Thyroid gland (tissue), 4 donors: ENCODE measurements at regions not wholly inside any gene's neighbourhood (a gene's known extent, or its start where the extent isn't known, plus 50 kb on each side); places are given as distances from the start of the nearest gene placed in this dataset.

Source experiments
- DNase-seq, 2 donors: peaks; one replicate each; pipeline ENCODE4 v3.0.0-alpha.2; 2019
- H3K27ac ChIP-seq, 3 donors: fragments of 200-600 bp; sonication (generic); 1 replicate in 2 of 3; 2 replicates in 1 of 3; pipeline ENCODE4 v1.5.1; 2016 to 2019; ENCODE audit warnings: mild to moderate bottlenecking in 1 of 3, moderate library complexity in 1 of 3
- H3K27me3 ChIP-seq: fragments of 200-600 bp; sonication (generic); one replicate; pipeline ENCODE4 v1.5.1; 2019
- H3K36me3 ChIP-seq, 2 donors: fragments of 200-600 bp; sonication (generic); one replicate each; pipeline ENCODE4 v1.5.1; 2016 to 2019
- H3K4me1 ChIP-seq, 2 donors: fragments of 200-600 bp; sonication (generic); one replicate each; pipeline ENCODE4 v1.5.1; 2017 to 2019
- H3K4me3 ChIP-seq, 3 donors: fragments of 200-600 bp; sonication (generic); replicated peaks in 1 of 3; 1 replicate in 2 of 3; 2 replicates in 1 of 3; pipeline ENCODE4 v1.5.1; 2016; ENCODE audit warnings: mild to moderate bottlenecking in 1 of 3
- H3K9me3 ChIP-seq: fragments of 200-600 bp; sonication (generic); one replicate; pipeline ENCODE4 v1.5.1; 2017
- CTCF ChIP-seq, 6 experiments: fragments of 200-600 bp in 3 of 6; fragments of 450-650 bp in 3 of 6; sonication (generic) in 3 of 6; IDR thresholded peaks; one replicate each; pipeline ENCODE4 v1.5.1; 2016 to 2019; ENCODE audit warnings: antibody characterized with exemption in 6 of 6, mild to moderate bottlenecking in 2 of 6, inconsistent platforms in 1 of 6, moderate library complexity in 1 of 6
- POLR2A ChIP-seq, 2 donors: fragments of 450-650 bp; IDR thresholded peaks; one replicate each; pipeline ENCODE4 v1.6.1; 2017; ENCODE audit warnings: antibody characterized with exemption in 2 of 2, mild to moderate bottlenecking in 2 of 2, moderate library complexity in 1 of 2
- WGBS, 2 donors: methylation state at CpG; one replicate each; pipeline ENCODE4 v1.1.5; 2017; 5-methylcytosine and 5-hydroxymethylcytosine counted together
- intact Hi-C: fragments of 100-400 bp; cut with DNase I; formaldehyde crosslinking; loops from one replicate; pipeline ENCODE4 v1.15.1; 2023

GRCh38 chr18:40875101-40875615 lies 1079.9 kb upstream of the PIK3C3 start:
- WGBS, 2 donors, result 82 to 87% methylated on average over 4 of the region's 4 CpGs
- no peak for DNase-seq
- intact Hi-C loops, result no loop called here
- H3K27ac ChIP-seq, result no peak overlapping the region
- TF ChIP-seq POLR2A (IDR thresholded peaks at IDR 0.05) (no peak), CTCF (IDR thresholded peaks at IDR 0.05) (no peak)
- H3K9me3 ChIP-seq, result no peaks in the 10 kb centered on the region
- H3K27me3 ChIP-seq, result no peaks in the 10 kb centered on the region
- H3K4me1 ChIP-seq, result no peaks in the 10 kb centered on the region
- H3K4me3 ChIP-seq, result no peak overlapping the region
- no peaks in the 10 kb centered on the region for H3K36me3 ChIP-seq

- no peak overlapping the region for H3K4me3 ChIP-seq
- H3K4me1 ChIP-seq, result no peaks in the 10 kb centered on the region
- TF ChIP-seq CTCF (IDR thresholded peaks at IDR 0.05) (no peak), POLR2A (IDR thresholded peaks at IDR 0.05) (no peak)
- no peak for DNase-seq
- H3K27me3 ChIP-seq, result no peaks in the 10 kb centered on the region
- WGBS, 2 donors, result 93 to 97% methylated on average over 1 of the region's 1 CpG
- H3K27ac ChIP-seq, result no peak overlapping the region
- intact Hi-C loops, result no loop called here
- no peaks in the 10 kb centered on the region for H3K9me3 ChIP-seq
- no peaks in the 10 kb centered on the region for H3K36me3 ChIP-seq
Observed at GRCh38 chr18:40874233-40874632, 1080.8 kb upstream of the PIK3C3 start.

GRCh38 chr18:40868110-40868858 lies 1086.8 kb upstream of the PIK3C3 start:
- intact Hi-C loops, result no loop called here
- no peak for DNase-seq
- Histone ChIP-seq H3K9me3 (no peaks in the 10 kb centered on the region), H3K4me3 (no peak overlapping the region), H3K27me3 (no peaks in the 10 kb centered on the region), H3K4me1 (no peaks in the 10 kb centered on the region), H3K27ac (no peak overlapping the region), H3K36me3 (no peaks in the 10 kb centered on the region)
- no peak for TF ChIP-seq CTCF (IDR thresholded peaks at IDR 0.05)
- TF ChIP-seq POLR2A (IDR thresholded peaks at IDR 0.05), result no peak
- WGBS, 2 donors, result 67 to 84% methylated on average over 4 of the region's 4 CpGs

- intact Hi-C loops, result no loop called here
- Histone ChIP-seq H3K36me3 (no peaks in the 10 kb centered on the region), H3K27ac (no peak overlapping the region), H3K27me3 (no peaks in the 10 kb centered on the region), H3K4me1 (no peaks in the 10 kb centered on the region), H3K4me3 (no peak overlapping the region), H3K9me3 (no peaks in the 10 kb centered on the region)
- TF ChIP-seq CTCF (IDR thresholded peaks at IDR 0.05) (no peak), POLR2A (IDR thresholded peaks at IDR 0.05) (no peak)
- no peak for DNase-seq
- WGBS, 2 donors, result 68 to 85% methylated on average over 2 of the region's 2 CpGs
Observed at GRCh38 chr18:40867459-40867858, 1087.6 kb upstream of the PIK3C3 start.

- TF ChIP-seq POLR2A (IDR thresholded peaks at IDR 0.05), result no peak
- no peak for TF ChIP-seq CTCF (IDR thresholded peaks at IDR 0.05)
- H3K27ac ChIP-seq, result no peak overlapping the region
- no peak overlapping the region for H3K4me3 ChIP-seq
- H3K27me3 ChIP-seq, result no peaks in the 10 kb centered on the region
- no peaks in the 10 kb centered on the region for H3K4me1 ChIP-seq
- no peaks in the 10 kb centered on the region for H3K36me3 ChIP-seq
- DNase-seq, result no peak
- intact Hi-C loops, result no loop called here
- WGBS, 2 donors, result 84 to 89% methylated on average over 3 of the region's 3 CpGs
- H3K9me3 ChIP-seq, result no peaks in the 10 kb centered on the region
Observed at GRCh38 chr18:40866968-40867367, 1088.1 kb upstream of the PIK3C3 start.
